ENCODE measurements at regions not wholly inside any gene's neighbourhood (a gene's known extent, or its start where the extent isn't known, plus 50 kb on each side); places are given as distances from the start of the nearest gene placed in this dataset.

DNA sequence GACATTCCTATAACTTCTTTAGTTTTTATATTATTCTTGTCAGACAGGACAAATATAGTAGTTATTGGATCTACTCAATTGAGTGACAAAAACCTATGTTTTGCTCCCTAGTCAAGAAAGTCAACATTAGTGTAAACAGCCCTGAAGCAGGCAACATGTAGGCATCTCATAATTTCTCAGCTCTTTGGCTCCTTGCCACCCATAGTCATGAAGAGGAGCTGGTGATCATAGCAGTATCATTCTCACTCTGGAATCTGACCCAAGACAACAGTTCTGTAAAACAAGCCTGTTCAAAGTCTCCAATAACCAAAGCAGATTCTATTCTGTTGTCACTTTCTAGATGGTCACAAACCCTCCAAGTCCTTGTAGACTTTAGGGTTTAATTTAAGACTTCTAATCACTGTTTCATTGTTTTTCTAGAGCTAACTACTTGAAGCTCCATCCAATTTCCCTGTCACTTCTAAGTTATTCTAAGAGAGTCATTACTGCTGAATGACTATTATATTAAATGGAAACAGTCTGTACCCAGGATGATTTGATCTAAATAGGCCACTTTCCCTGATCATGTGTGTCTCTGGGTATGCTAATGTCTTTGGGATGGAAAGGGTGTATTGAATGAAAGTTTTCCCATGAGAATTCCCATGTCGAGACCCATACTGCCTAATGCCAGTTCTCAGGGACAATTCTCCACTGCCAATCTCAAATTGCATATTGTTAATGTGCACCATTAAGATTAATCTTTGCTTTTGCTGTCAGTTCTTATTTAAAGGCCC, 533.3 kb downstream of the ACTL7B start:
- H3K4me3 ChIP-seq (ENCODE audit: low read depth, low read length), result no peak overlapping the region
- no peak for TF ChIP-seq CTCF (IDR thresholded peaks at IDR 0.05; ENCODE audit: borderline replicate concordance, insufficient read depth, low read depth, low read length)

DNA sequence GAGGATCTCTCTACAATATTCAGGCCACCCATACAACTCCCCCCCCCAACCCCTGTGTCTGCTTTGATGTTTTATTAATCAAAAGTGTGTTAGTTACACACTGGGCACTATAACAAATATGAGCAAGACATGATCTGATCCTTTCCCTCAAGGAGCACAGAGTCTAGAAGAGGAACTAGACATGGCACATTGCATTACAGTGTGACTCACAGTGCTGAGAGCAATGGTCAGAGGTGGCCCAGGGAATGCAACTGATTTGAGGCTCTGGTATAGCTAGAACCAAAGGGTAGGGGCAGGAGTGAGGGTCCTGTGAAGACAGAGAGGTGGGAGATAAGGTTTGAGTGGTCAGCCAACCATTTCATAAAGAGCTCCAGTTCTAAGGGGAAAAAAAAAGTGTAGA, 539.2 kb downstream of the ACTL7B start:
- TF ChIP-seq CTCF (IDR thresholded peaks at IDR 0.05; ENCODE audit: borderline replicate concordance, insufficient read depth, low read depth, low read length), result no peak
- no peak overlapping the region for H3K4me3 ChIP-seq (ENCODE audit: low read depth, low read length)

DNA sequence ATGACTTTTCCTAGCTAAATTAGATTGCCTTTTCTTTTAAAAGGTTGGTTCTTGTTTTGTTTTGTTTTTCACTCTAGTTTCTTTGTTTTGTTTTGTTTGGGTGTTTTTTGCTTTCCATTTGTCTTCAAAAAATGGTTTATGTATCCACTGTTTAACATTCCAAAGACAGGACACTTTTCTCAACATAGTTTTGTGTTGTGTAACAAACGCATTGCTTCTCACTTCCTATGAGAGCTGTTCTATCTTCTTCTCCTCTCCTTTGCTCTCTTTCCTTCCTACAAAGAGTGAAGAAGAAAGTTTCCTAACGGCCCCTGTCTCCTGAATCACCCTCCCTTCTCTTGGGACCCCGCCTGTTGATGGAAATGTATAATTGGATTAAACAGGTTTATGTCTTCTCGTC, 539.7 kb downstream of the ACTL7B start:
- no peak for TF ChIP-seq CTCF (IDR thresholded peaks at IDR 0.05; ENCODE audit: borderline replicate concordance, insufficient read depth, low read depth, low read length)
- H3K4me3 ChIP-seq (ENCODE audit: low read depth, low read length), result no peak overlapping the region

DNA sequence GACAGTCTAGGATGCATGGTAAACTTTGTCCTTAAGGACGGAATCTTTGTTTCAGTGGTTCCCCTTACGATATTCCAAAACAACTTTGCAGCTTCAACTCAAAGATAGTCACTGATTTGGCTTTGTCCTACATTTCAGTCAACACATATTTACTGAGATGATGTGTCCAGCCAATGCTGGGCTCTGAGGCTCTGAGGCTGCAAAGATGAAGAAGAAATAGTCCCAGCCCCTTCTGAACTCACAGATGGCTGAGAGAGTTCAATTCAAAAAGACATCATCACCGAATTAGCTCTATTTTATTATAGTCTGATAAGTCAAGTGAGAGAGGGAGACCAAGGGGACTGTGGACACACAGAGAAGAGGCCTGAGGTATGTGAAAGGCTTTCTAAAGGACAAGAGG, 544.0 kb downstream of the ACTL7B start:
- no peak for TF ChIP-seq CTCF (IDR thresholded peaks at IDR 0.05; ENCODE audit: borderline replicate concordance, insufficient read depth, low read depth, low read length)
- no peak overlapping the region for H3K4me3 ChIP-seq (ENCODE audit: low read depth, low read length)

DNA sequence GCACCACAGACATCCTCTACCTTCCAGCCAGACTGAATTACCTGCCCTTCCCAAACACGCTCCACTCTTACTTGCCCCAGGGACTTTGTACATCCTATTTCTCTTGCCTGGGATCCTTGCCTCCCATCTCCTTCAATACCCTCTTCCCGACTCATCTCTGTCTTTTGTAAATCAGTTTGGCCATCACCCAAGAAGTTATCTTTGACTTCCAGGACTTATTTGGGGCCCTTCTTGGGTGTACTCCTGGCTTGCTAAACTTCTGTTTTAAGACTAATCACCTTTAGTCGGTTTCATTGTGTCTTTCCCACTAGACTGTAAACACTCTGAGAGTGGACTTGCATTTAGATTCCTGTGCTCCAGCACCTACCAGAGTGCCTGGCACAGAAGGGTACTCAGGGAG, 545.6 kb downstream of the ACTL7B start:
- H3K4me3 ChIP-seq (ENCODE audit: low read depth, low read length), result no peak overlapping the region
- TF ChIP-seq CTCF (IDR thresholded peaks at IDR 0.05; ENCODE audit: borderline replicate concordance, insufficient read depth, low read depth, low read length), result no peak

- no peak for TF ChIP-seq CTCF (IDR thresholded peaks at IDR 0.05; ENCODE audit: borderline replicate concordance, insufficient read depth, low read depth, low read length)
- H3K4me3 ChIP-seq (ENCODE audit: low read depth, low read length), result no peak overlapping the region
Observed at GRCh38 chr9:108300306-108301287, 555.2 kb downstream of the ACTL7B start.

Measured in GM12875 (cell line).